Adipose tissue (tissue), 3 donors: ENCODE measurements at regions not wholly inside any gene's neighbourhood (a gene's known extent, or its start where the extent isn't known, plus 50 kb on each side); places are given as distances from the start of the nearest gene placed in this dataset.

ENCODE experiments used
- H3K27ac ChIP-seq: one replicate; pipeline ENCODE4 v1.5.1; 2013; ENCODE audit warnings: low read depth, low read length
- WGBS, 3 donors: extraction: QIAGEN DNeasy Blood & Tissue Kit; methylation state at CpG; one replicate each; pipeline ENCODE4 v1.1.7; 2013; 5-methylcytosine and 5-hydroxymethylcytosine counted together
- donor health status: healthy with polysubstance abuse.
- donor health status: Bipolar disorder and iron deficiency.
- donor health status: healthy.

GRCh38 chr16:85348911-85349334 lies 236.7 kb upstream of the CIBAR2 start:
- 64 to 90% (median 84%) methylated on average over 21 of the region's 21 CpGs for WGBS, 3 donors

GRCh38 chr16:85349365-85350145 lies 237.3 kb upstream of the CIBAR2 start:
- no peak overlapping the region for H3K27ac ChIP-seq
- 81 to 85% (median 84%) methylated on average over 25 to 26 of the region's 26 CpGs for WGBS, 3 donors

More at GRCh38 chr16:85348911-85349334, 236.7 kb upstream of the CIBAR2 start:
- H3K27ac ChIP-seq: no peak overlapping the region

- WGBS, 3 donors: 45 to 85% (median 82%) methylated on average over 10 of the region's 10 CpGs
- no peak overlapping the region for H3K27ac ChIP-seq
Measured at GRCh38 chr16:85350146-85350728, 238.0 kb upstream of the CIBAR2 start.

- WGBS, 3 donors: 6 to 33% (median 32%) methylated on average over 4 of the region's 4 CpGs
- H3K27ac ChIP-seq: no peak overlapping the region
Measured at GRCh38 chr16:85350973-85351372, 238.7 kb upstream of the CIBAR2 start.

GRCh38 chr16:85353013-85353412 lies 240.7 kb upstream of the CIBAR2 start:
- H3K27ac ChIP-seq: no peak overlapping the region

GRCh38 chr16:85353839-85354685 lies 241.8 kb upstream of the CIBAR2 start:
- H3K27ac ChIP-seq: no peak overlapping the region
- WGBS, 3 donors: 63 to 69% (median 68%) methylated on average over 14 to 15 of the region's 15 CpGs

More at GRCh38 chr16:85353013-85353412, 240.7 kb upstream of the CIBAR2 start:
- 94 to 99% (median 96%) methylated on average over 10 of the region's 10 CpGs for WGBS, 3 donors

GRCh38 chr16:85354686-85355514 lies 242.6 kb upstream of the CIBAR2 start:
- WGBS, 3 donors: 55 to 82% (median 63%) methylated on average over 20 of the region's 20 CpGs

GRCh38 chr16:85355515-85355837 lies 243.2 kb upstream of the CIBAR2 start:
- H3K27ac ChIP-seq: no peak overlapping the region
- 81 to 87% (median 87%) methylated on average over 7 of the region's 7 CpGs for WGBS, 3 donors

More at GRCh38 chr16:85354686-85355514, 242.6 kb upstream of the CIBAR2 start:
- H3K27ac ChIP-seq: no peak overlapping the region

- 94 to 97% (median 96%) methylated on average over 17 of the region's 17 CpGs for WGBS, 3 donors
- no peak overlapping the region for H3K27ac ChIP-seq
Measured at GRCh38 chr16:85356157-85356556, 243.9 kb upstream of the CIBAR2 start.

GRCh38 chr16:85357323-85357722 lies 245.1 kb upstream of the CIBAR2 start:
- no peak overlapping the region for H3K27ac ChIP-seq
- 95 to 98% (median 97%) methylated on average over 12 of the region's 12 CpGs for WGBS, 3 donors

- WGBS, 3 donors: 89 to 92% (median 90%) methylated on average over 17 of the region's 17 CpGs
- H3K27ac ChIP-seq: no peak overlapping the region
Measured at GRCh38 chr16:85357924-85358505, 245.7 kb upstream of the CIBAR2 start.

- 61 to 89% (median 86%) methylated on average over 10 of the region's 10 CpGs for WGBS, 3 donors
- no peak overlapping the region for H3K27ac ChIP-seq
Measured at GRCh38 chr16:85358704-85359146, 246.5 kb upstream of the CIBAR2 start.

GRCh38 chr16:85359147-85359822 lies 247.0 kb upstream of the CIBAR2 start:
- no peak overlapping the region for H3K27ac ChIP-seq

GRCh38 chr16:85360323-85361277 lies 248.3 kb upstream of the CIBAR2 start:
- no peak overlapping the region for H3K27ac ChIP-seq
- WGBS, 3 donors: 33 to 84% (median 79%) methylated on average over 38 of the region's 38 CpGs

More at GRCh38 chr16:85359147-85359822, 247.0 kb upstream of the CIBAR2 start:
- WGBS, 3 donors: 81 to 89% (median 86%) methylated on average over 21 of the region's 21 CpGs

GRCh38 chr16:85361441-85362118 lies 249.3 kb upstream of the CIBAR2 start:
- H3K27ac ChIP-seq: no peak overlapping the region
- 40 to 78% (median 68%) methylated on average over 21 to 23 of the region's 23 CpGs for WGBS, 3 donors

GRCh38 chr16:85362443-85362842 lies 250.2 kb upstream of the CIBAR2 start:
- WGBS, 3 donors: 77 to 89% (median 87%) methylated on average over 6 of the region's 6 CpGs
- no peak overlapping the region for H3K27ac ChIP-seq
